Testis (tissue), 2 donors: ENCODE measurements at regions not wholly inside any gene's neighbourhood (a gene's known extent, or its start where the extent isn't known, plus 50 kb on each side); places are given as distances from the start of the nearest gene placed in this dataset.

Source experiments
- POLR2A ChIP-seq: fragments of 450-650 bp; IDR thresholded peaks from one replicate; pipeline ENCODE4 v1.6.1; 2017; ENCODE audit warnings: antibody characterized with exemption, mild to moderate bottlenecking, moderate library complexity
- TF ChIP-seq, protein P1 (sequence below), 3 experiments: fragments of 450-650 bp in 2 of 3; fragments of 200-600 bp in 1 of 3; sonication (generic) in 1 of 3; IDR thresholded peaks; one replicate each; pipeline ENCODE4 v1.5.1; 2016 to 2019; ENCODE audit warnings: antibody characterized with exemption in 3 of 3, mild to moderate bottlenecking in 2 of 3, moderate library complexity in 1 of 3

DNA sequence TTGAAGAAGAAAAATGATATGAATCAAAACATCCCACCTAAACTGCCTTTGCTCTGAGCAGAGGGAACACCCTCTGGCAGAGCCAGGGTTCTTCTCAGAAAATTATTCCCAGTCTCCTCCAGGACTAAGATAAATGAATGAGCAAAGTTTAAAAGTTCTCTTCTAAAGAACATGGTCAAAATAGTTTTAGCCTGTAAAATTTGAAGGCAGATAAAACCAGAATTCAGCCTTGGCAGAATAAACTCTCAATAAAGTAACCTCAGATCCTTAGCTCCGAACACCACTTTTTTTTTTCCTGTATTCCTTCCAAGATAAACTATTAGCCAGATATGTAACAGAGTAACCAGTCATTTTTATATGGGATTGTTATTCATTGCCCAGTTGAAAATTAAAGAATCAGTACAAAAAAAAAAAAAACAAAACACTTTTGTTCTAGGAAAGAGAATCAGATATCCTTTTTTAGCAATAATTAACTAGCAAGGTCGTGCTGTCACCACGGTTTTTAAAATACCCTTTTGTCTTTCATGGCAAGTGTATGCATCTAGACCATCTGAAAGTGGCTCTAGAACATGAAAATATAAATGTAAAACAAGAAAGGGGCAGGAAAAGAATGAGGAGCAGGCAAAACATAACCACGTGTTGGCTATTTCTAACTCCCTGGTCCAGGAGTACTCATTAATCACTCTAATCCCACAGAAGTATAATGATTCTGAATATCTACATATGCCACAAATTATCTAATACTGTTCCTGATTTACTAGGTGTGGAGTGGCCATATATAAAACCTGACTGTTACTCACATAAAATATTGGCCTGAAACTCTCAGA lies 60.8 kb downstream of the CAPZA3 start:
- TF ChIP-seq, protein P1, sequence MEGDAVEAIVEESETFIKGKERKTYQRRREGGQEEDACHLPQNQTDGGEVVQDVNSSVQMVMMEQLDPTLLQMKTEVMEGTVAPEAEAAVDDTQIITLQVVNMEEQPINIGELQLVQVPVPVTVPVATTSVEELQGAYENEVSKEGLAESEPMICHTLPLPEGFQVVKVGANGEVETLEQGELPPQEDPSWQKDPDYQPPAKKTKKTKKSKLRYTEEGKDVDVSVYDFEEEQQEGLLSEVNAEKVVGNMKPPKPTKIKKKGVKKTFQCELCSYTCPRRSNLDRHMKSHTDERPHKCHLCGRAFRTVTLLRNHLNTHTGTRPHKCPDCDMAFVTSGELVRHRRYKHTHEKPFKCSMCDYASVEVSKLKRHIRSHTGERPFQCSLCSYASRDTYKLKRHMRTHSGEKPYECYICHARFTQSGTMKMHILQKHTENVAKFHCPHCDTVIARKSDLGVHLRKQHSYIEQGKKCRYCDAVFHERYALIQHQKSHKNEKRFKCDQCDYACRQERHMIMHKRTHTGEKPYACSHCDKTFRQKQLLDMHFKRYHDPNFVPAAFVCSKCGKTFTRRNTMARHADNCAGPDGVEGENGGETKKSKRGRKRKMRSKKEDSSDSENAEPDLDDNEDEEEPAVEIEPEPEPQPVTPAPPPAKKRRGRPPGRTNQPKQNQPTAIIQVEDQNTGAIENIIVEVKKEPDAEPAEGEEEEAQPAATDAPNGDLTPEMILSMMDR (IDR thresholded peaks at IDR 0.05), result no peak
- TF ChIP-seq POLR2A, result no peak
